Osteoblast (primary cell): ENCODE measurements at regions not wholly inside any gene's neighbourhood (a gene's known extent, or its start where the extent isn't known, plus 50 kb on each side); places are given as distances from the start of the nearest gene placed in this dataset.

ENCODE experiments used
- DNase-seq: peaks from one replicate; pipeline ENCODE4 v3.0.0; 2011; ENCODE audit warnings: low spot score, mixed read lengths; ENCODE audit not compliant: insufficient read length; ENCODE audit errors: missing footprints
- H2AFZ ChIP-seq: 2 replicates; pipeline ENCODE4 v1.6.0; 2011; ENCODE audit warnings: mild to moderate bottlenecking, low read length
- H3K27ac ChIP-seq: 2 replicates; pipeline ENCODE4 v1.5.1; 2011; ENCODE audit warnings: mild to moderate bottlenecking, low read depth, low read length, moderate library complexity
- H3K27me3 ChIP-seq: 2 replicates; pipeline ENCODE4 v1.6.0; 2012; ENCODE audit warnings: mild to moderate bottlenecking, control low read depth, inconsistent platforms, low read length, moderate library complexity; ENCODE audit not compliant: insufficient read depth
- H3K36me3 ChIP-seq: 2 replicates; pipeline ENCODE4 v1.5.1; 2011; ENCODE audit warnings: mild to moderate bottlenecking, low read length, control low read depth, moderate library complexity; ENCODE audit not compliant: insufficient read depth
- H3K4me1 ChIP-seq: 2 replicates; pipeline ENCODE4 v1.5.1; 2011; ENCODE audit warnings: mild to moderate bottlenecking, low read length, control low read depth, moderate library complexity; ENCODE audit not compliant: insufficient read depth
- H3K4me2 ChIP-seq: 2 replicates; pipeline ENCODE4 v1.6.0; 2011; ENCODE audit warnings: mild to moderate bottlenecking, low read length; ENCODE audit not compliant: insufficient read depth
- H3K4me3 ChIP-seq: fragments of 200-600 bp; sonication (generic); 3 replicates; pipeline ENCODE4 v1.5.1; 2012; ENCODE audit warnings: mild to moderate bottlenecking, low read length, inconsistent platforms; ENCODE audit not compliant: insufficient read depth
- H3K79me2 ChIP-seq: 2 replicates; pipeline ENCODE4 v1.6.0; 2012; ENCODE audit warnings: mild to moderate bottlenecking, low read length, control low read depth, inconsistent platforms; ENCODE audit not compliant: insufficient read depth
- H3K9me3 ChIP-seq: 2 replicates; pipeline ENCODE4 v1.5.1; 2011; ENCODE audit warnings: low read depth, low read length, control low read depth
- H4K20me1 ChIP-seq: 2 replicates; pipeline ENCODE4 v1.6.0; 2012; ENCODE audit warnings: mild to moderate bottlenecking, low read length, control low read depth; ENCODE audit not compliant: insufficient read depth
- CTCF ChIP-seq: IDR thresholded peaks from 2 replicates; pipeline ENCODE4 v1.5.1; 2011; ENCODE audit warnings: mild to moderate bottlenecking, low read depth, low read length, moderate library complexity; ENCODE audit errors: extremely low read depth

- Histone ChIP-seq H3K4me1 (peaks cover 43% of the 10 kb centered on the region), H3K9me3 (no peaks in the 10 kb centered on the region), H3K27me3 (no peaks in the 10 kb centered on the region), H3K36me3 (no peaks in the 10 kb centered on the region), H3K4me2 (peak overlapping the region; percentile 86), H3K4me3 (no peak overlapping the region), H3K79me2 (peaks cover 42% of the 10 kb centered on the region), H2AFZ (no peak overlapping the region), H4K20me1 (no peaks in the 10 kb centered on the region), H3K27ac (peak overlapping the region; percentile 88)
- DNase-seq, result no peak
- no peak for TF ChIP-seq CTCF
Measured at GRCh38 chr12:88419794-88420193, 160.5 kb downstream of the KITLG start.

- Histone ChIP-seq H3K4me3 (no peak overlapping the region), H3K27me3 (no peaks in the 10 kb centered on the region), H3K27ac (peak overlapping the region; percentile 88), H2AFZ (no peak overlapping the region), H4K20me1 (no peaks in the 10 kb centered on the region), H3K9me3 (no peaks in the 10 kb centered on the region), H3K4me1 (peaks cover 42% of the 10 kb centered on the region), H3K4me2 (peak overlapping the region; percentile 86), H3K36me3 (no peaks in the 10 kb centered on the region), H3K79me2 (peaks cover 36% of the 10 kb centered on the region)
- DNase-seq, result peak; percentile 62
- TF ChIP-seq CTCF, result no peak
Measured at GRCh38 chr12:88420457-88420856, 159.8 kb downstream of the KITLG start.

DNA sequence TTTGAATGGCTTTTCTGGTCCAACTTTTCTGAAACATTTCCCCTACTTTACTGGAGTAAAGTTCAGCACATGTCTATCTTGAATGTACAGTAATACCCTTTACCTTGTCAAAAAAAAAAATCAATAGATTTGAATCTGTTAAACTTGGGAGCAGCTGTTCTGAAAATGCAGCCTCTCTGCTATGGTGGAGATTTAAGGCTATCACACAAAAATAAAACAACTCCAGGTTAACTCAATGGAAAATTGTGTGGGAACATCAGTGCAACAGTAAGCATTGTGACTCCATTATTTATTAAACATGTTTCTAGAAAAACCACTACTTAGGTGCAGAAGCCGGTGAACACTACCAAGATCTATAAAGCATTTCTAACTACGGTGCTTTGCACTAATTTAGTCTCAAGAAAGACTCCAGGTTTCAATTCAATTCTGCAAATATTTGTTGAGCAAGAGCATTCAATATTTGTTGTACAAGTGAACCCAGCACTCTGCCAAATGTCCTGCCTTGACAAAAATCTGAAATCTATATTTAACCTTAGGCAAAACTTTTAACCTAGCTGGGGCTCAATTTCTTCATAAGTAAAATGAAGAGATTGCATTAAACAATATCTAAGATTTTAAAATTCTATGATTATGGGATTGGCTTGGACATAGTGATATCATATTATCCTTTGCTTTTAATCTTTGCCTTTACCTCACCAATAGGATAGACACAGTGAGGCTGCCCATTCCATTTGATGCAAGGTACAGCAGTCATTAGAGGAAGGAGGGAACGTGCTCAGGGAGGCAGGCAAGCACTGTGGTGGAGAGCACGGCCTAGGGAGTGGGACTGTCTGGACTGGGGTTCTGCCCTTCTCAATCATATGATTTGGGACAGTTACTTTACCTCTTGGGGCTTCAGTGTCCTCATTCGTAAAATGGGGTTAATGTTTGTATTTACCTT, 155.2 kb downstream of the KITLG start:
- no peaks in the 10 kb centered on the region for H3K9me3 ChIP-seq
- H3K27me3 ChIP-seq, result no peaks in the 10 kb centered on the region
- H3K4me3 ChIP-seq, result no peak overlapping the region
- no peak overlapping the region for H3K27ac ChIP-seq
- H3K36me3 ChIP-seq, result no peaks in the 10 kb centered on the region
- no peaks in the 10 kb centered on the region for H3K79me2 ChIP-seq
- H3K4me1 ChIP-seq, result peaks cover 8% of the 10 kb centered on the region
- H4K20me1 ChIP-seq, result no peaks in the 10 kb centered on the region
- no peak for DNase-seq
- H3K4me2 ChIP-seq, result no peak overlapping the region
- no peak overlapping the region for H2AFZ ChIP-seq
- TF ChIP-seq CTCF, result no peak

DNA sequence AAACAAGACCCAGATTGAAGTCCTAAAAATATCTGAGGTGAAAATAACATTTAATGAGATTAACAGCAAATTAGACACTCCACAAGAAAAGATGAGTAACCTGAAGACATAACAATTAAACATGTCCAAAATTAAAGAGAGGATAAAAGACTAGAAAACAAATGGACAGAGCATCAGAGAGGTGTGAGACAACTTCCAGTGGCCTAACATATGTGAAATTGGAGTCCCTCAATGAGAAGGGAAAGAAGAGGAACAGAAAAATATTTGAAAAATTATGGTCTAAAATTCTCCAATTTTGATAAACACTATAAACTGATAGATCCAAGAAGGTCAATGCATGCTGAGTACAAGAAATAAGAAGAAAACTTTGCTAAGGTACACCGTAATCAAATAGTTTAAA, 151.9 kb downstream of the KITLG start:
- Histone ChIP-seq H3K4me3 (no peak overlapping the region), H3K79me2 (no peaks in the 10 kb centered on the region), H4K20me1 (no peaks in the 10 kb centered on the region), H3K36me3 (no peaks in the 10 kb centered on the region), H3K27me3 (no peaks in the 10 kb centered on the region), H3K4me2 (no peak overlapping the region), H3K4me1 (peaks cover 14% of the 10 kb centered on the region), H3K9me3 (no peaks in the 10 kb centered on the region), H2AFZ (no peak overlapping the region), H3K27ac (no peak overlapping the region)
- DNase-seq, result no peak
- TF ChIP-seq CTCF, result no peak
